KOPT-K1 (cell line): ENCODE measurements at regions not wholly inside any gene's neighbourhood (a gene's known extent, or its start where the extent isn't known, plus 50 kb on each side); places are given as distances from the start of the nearest gene placed in this dataset.

Experiments
- H3K27ac ChIP-seq: fragments of 200-600 bp; sonication (generic); 2 replicates; pipeline ENCODE4 v1.5.1; 2016; ENCODE audit warnings: antibody characterized with exemption, mild to moderate bottlenecking, low read depth, low read length; ENCODE audit not compliant: poor library complexity, severe bottlenecking
- H3K36me3 ChIP-seq: fragments of 200-600 bp; sonication (generic); 2 replicates; pipeline ENCODE4 v1.5.1; 2017; ENCODE audit warnings: antibody characterized with exemption, mild to moderate bottlenecking, low read length, moderate library complexity; ENCODE audit not compliant: insufficient read depth
- H3K9me3 ChIP-seq: fragments of 200-600 bp; sonication (generic); 2 replicates; pipeline ENCODE4 v1.5.1; 2017; ENCODE audit warnings: antibody characterized with exemption, low read length, mild to moderate bottlenecking; ENCODE audit not compliant: insufficient read depth, poor library complexity, severe bottlenecking

DNA sequence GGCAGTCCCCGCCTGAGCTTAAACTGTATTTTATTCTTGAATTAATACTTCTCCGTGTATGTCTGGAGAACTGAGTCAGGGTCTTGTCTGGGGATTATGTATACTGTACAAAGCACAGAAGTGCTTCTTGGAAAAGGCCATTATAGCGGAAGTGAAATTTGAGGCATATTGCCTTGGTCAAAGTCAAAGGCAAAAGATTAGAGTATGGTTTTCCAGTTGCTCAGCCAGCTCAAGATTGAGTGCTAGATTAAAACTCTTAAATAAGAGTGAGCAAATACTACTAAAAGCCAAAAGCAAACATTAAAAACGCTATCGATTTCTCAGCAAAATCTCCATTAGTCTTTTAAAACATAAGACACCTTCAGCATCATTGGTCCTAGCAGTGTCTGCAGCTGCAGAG lies 207.7 kb upstream of the MAN1A1 start:
- H3K9me3 ChIP-seq, result no peaks in the 10 kb centered on the region
- H3K36me3 ChIP-seq, result no peaks in the 10 kb centered on the region
- H3K27ac ChIP-seq, result no peak overlapping the region

GRCh38 chr6:119552021-119552420 lies 202.5 kb upstream of the MAN1A1 start:
- H3K27ac ChIP-seq, result no peak overlapping the region
- H3K9me3 ChIP-seq, result no peaks in the 10 kb centered on the region
- no peaks in the 10 kb centered on the region for H3K36me3 ChIP-seq

- Histone ChIP-seq H3K9me3 (no peaks in the 10 kb centered on the region), H3K27ac (no peak overlapping the region), H3K36me3 (no peaks in the 10 kb centered on the region)
These were observed 197.5 kb upstream of the MAN1A1 start for GRCh38 chr6:119547024-119547423.

- H3K9me3 ChIP-seq, result no peaks in the 10 kb centered on the region
- no peaks in the 10 kb centered on the region for H3K36me3 ChIP-seq
- H3K27ac ChIP-seq, result no peak overlapping the region
These were observed 195.7 kb upstream of the MAN1A1 start for GRCh38 chr6:119545245-119545644.

DNA sequence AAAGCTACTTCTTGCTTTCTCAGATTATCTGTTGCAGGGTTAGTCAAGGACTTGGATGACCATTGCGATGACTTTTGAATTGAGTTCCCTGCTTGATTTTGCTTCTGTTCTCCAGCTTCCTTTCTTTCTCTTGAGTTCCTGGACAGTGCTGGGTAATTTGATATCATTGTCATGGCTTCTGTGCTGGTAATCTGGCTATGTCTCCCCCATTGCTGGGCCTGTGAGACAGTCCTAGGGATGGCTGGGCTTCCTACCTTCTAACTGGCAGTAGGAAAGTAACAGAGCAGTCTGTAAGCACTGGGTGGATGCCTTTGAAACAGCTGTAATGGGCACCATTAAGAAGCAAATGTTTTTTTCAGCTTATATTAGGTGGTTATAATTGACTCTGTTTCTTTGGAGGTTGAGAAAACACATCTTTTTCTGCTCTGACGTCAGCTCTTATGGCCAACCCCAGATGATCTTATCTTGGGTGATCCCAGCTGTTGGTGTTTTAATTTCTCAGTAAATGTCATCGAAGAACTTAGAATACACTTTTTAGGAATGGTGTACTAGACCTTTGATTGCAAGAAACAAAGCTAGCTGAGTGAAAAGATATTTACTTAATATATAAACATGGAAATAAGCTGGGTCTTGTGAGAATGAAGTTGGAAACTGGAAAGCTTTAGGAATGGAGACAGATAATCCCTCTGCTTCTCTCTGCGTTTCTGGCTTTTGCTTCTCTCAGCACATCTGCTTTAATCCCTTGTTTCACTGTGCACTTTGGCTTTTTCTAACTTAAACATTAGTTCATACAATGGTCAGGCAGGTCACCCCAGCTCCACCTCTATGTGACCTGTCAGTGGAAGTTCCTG lies 195.0 kb upstream of the MAN1A1 start:
- H3K36me3 ChIP-seq, result no peaks in the 10 kb centered on the region
- no peaks in the 10 kb centered on the region for H3K9me3 ChIP-seq

DNA sequence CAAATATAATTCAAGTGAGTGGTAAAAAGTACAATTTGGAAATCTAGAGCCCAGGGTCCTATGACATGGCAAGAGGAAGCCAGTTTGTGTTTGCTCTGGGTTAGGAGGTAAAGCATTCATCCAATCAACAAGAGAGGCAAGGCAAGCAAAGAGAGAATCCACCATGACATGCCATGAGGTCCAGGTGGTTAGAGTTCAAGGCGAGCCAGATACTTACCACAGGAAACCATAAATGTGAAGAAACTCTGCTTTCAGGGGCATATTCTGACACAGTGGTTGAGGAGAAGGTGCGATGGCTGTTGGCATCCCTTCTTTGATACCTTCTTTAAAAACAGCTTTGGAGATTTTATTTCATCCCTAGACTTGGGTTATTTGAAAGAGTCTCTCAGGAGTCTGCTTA lies 193.8 kb upstream of the MAN1A1 start:
- Histone ChIP-seq H3K27ac (no peak overlapping the region), H3K36me3 (no peaks in the 10 kb centered on the region), H3K9me3 (no peaks in the 10 kb centered on the region)

More for the DNA sequence above, 195.0 kb upstream of the MAN1A1 start:
- H3K27ac ChIP-seq, result no peak overlapping the region

DNA sequence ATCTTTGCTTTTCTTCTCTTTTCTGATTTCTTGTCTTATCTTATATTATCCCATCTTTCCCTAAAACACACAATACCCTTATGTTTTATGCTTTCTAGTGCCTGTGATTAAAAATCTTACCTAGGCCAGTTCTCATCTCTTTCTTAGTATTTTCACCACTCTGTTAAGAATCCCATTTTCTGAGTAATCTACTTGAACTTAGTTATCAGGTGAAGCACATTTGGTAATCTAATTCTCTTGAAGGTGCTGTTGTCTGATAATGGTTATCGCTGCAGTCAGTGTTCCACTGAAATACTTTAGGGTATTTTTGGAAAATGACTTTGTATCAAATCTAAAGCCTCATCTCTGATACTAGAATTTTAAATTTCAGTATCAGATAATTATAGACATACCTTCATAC lies 192.5 kb upstream of the MAN1A1 start:
- Histone ChIP-seq H3K9me3 (no peaks in the 10 kb centered on the region), H3K27ac (no peak overlapping the region), H3K36me3 (no peaks in the 10 kb centered on the region)

GRCh38 chr6:119541132-119541905 lies 191.8 kb upstream of the MAN1A1 start:
- H3K9me3 ChIP-seq, result no peaks in the 10 kb centered on the region
- no peak overlapping the region for H3K27ac ChIP-seq
- H3K36me3 ChIP-seq, result no peaks in the 10 kb centered on the region

GRCh38 chr6:119540417-119540816 lies 190.9 kb upstream of the MAN1A1 start:
- no peak overlapping the region for H3K27ac ChIP-seq
- H3K36me3 ChIP-seq, result no peaks in the 10 kb centered on the region
- no peaks in the 10 kb centered on the region for H3K9me3 ChIP-seq

DNA sequence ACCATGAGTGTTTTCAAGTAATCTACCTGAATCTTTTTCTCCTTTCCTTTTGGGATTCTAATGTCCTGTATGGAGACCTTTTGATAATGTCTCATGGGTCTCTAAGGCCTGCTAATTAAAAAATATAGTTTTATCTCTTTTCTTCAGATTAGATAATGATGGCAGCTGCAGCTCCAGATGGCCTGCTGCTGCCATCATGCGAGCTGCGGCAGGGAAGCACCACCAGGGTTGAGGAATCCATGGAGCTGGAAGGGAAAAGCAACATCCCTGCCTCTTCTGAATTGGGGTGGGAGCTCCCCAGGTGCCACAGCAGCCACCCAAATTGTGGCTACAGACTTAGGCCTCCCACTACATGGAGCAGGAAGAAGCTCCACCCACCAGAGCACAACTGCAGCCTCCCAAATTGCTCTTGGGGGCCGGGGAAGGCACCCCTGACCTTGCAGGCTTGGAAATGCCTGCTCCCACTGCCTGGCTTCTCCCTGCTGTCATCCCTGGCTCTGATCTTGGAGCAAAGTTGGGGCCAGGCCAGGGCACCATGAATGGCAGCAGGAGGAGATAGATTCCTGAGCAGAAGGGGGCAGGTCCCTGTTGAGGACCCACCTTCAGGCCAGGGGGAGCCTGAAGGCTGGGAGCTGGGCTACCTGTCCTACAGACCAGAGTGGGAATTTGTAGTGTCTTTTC lies 189.6 kb upstream of the MAN1A1 start:
- no peaks in the 10 kb centered on the region for H3K9me3 ChIP-seq
- no peak overlapping the region for H3K27ac ChIP-seq
- H3K36me3 ChIP-seq, result no peaks in the 10 kb centered on the region

DNA sequence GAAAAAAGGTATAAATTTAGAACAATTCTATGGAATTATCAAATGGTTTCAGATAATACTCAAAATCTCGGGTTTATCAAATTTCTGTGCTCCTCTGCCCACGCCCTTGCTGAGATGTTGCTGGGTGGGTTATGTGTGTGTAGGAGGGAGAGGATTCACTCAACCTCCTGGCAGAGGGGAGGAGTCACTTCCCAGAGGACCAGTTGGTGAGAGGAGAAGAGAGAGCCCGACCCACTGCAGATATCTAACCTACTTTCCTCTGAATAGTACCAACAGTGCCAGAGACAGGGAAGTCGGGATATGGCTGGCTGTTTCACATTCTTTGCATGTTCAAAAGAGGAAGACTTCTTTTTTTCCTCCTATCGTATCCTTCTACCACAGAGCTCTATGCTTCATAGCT lies 187.1 kb upstream of the MAN1A1 start:
- no peaks in the 10 kb centered on the region for H3K9me3 ChIP-seq
- no peak overlapping the region for H3K27ac ChIP-seq
- no peaks in the 10 kb centered on the region for H3K36me3 ChIP-seq

DNA sequence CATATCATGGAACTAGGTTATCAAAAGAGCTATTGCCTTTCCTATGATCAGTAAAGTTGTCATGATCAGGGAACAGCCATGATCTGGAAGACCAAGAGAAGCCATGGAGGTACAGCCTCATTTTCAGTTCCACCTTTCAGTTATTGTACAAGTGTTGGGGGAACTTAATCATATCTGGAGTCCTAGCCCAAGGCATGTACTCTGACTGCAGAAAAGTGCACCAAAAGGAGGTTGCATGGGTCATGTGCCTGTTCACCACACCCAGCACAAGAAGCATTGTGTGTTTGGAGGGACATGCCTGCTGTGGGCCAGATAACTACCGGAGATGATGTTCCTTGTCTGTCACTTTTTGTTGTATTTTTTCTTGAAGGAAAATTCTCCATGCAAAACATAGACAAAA lies 185.8 kb upstream of the MAN1A1 start:
- Histone ChIP-seq H3K27ac (no peak overlapping the region), H3K36me3 (no peaks in the 10 kb centered on the region), H3K9me3 (no peaks in the 10 kb centered on the region)

- H3K36me3 ChIP-seq, result no peaks in the 10 kb centered on the region
- no peaks in the 10 kb centered on the region for H3K9me3 ChIP-seq
- no peak overlapping the region for H3K27ac ChIP-seq
These were observed 184.2 kb upstream of the MAN1A1 start for GRCh38 chr6:119533603-119534279.

DNA sequence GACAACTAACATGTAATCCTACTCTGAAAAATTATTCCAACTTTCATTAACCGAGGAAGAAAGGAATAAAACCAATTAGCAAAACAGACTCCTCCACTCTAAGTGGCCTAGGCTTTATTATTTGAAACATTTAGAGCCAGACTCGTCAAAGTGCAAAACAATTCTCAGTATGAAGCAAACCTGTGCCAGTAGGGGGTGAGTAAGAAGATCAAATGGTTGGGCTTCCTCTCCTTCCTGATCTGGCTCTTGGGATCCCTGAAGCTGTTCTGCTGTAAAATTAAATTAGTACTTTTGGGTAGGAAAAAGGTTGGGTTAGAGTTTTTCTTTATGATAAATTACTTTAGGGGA lies 177.6 kb upstream of the MAN1A1 start:
- no peaks in the 10 kb centered on the region for H3K36me3 ChIP-seq
- no peak overlapping the region for H3K27ac ChIP-seq
- no peaks in the 10 kb centered on the region for H3K9me3 ChIP-seq
